ENCODE measurements at regions not wholly inside any gene's neighbourhood (a gene's known extent, or its start where the extent isn't known, plus 50 kb on each side); places are given as distances from the start of the nearest gene placed in this dataset.

- Histone ChIP-seq H3K27me3 (peaks cover 0 to 22% of the 10 kb centered on the region in 2 donors), H3K9me3 (no peaks in the 10 kb centered on the region), H3K4me3 (no peak overlapping the region), H3K27ac (no peak overlapping the region), H3K4me1 (no peaks in the 10 kb centered on the region), H3K36me3 (no peaks in the 10 kb centered on the region)
- DNase-seq, result peak in 1 of 4 donors; percentile 58
- ATAC-seq, result no peak
- intact Hi-C loops (cut with DNase I), result no loop called here
- no peak for TF ChIP-seq CTCF (IDR thresholded peaks at IDR 0.05)
These were observed 342.2 kb upstream of the SFSWAP start for GRCh38 chr12:131368668-131369071.

GRCh38 chr12:131369094-131369845 lies 341.6 kb upstream of the SFSWAP start:
- Histone ChIP-seq H3K4me1 (no peaks in the 10 kb centered on the region), H3K27ac (no peak overlapping the region), H3K9me3 (no peaks in the 10 kb centered on the region), H3K4me3 (no peak overlapping the region), H3K36me3 (no peaks in the 10 kb centered on the region), H3K27me3 (peaks cover 0 to 21% of the 10 kb centered on the region in 2 donors)
- DNase-seq (peak in 1 of 4 donors; percentile 44), ATAC-seq (no peak)
- intact Hi-C loops (cut with DNase I), result no loop called here
- no peak for TF ChIP-seq CTCF (IDR thresholded peaks at IDR 0.05)

GRCh38 chr12:131370321-131370720 lies 340.6 kb upstream of the SFSWAP start:
- no peak for ATAC-seq
- Histone ChIP-seq H3K4me3 (no peak overlapping the region), H3K36me3 (no peaks in the 10 kb centered on the region), H3K27me3 (peaks cover 0 to 13% of the 10 kb centered on the region in 2 donors), H3K9me3 (no peaks in the 10 kb centered on the region), H3K4me1 (no peaks in the 10 kb centered on the region), H3K27ac (no peak overlapping the region)
- peak in 1 of 4 donors; percentile 60 for DNase-seq
- intact Hi-C loops (cut with DNase I), result no loop called here
- no peak for TF ChIP-seq CTCF (IDR thresholded peaks at IDR 0.05)

DNA sequence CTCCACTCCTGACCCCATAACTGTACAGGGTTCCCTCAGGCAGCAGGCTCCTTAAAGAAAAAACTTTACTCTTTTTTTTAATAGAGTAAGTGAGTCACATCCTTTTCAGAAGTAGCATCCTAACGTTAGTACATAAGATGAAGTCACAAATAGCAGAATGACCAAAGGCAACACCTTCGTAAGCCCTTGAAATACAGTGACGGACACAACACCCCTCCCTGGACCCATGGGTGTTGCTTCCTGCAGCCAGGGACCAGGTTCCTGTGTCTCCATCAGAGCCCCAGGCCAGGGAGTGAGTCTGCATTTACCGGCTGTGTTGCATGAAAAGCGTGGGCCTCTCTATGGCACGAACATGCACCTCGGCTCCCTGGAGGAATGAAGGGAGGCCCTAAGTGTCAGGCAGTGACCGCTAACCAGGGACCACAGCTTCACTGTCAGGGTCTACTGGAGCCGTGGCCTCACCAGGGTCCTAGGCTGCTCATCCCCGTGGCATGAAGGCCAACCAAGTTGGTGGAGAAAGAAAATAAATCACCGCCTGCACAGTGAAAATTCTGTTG lies 340.0 kb upstream of the SFSWAP start:
- peak in 1 of 4 donors; percentile 35 for DNase-seq
- Histone ChIP-seq H3K27ac (no peak overlapping the region), H3K4me3 (no peak overlapping the region), H3K36me3 (no peaks in the 10 kb centered on the region), H3K4me1 (no peaks in the 10 kb centered on the region), H3K27me3 (peaks cover 0 to 8% of the 10 kb centered on the region in 2 donors), H3K9me3 (no peaks in the 10 kb centered on the region)
- no peak for ATAC-seq
- intact Hi-C loops (cut with DNase I), result no loop called here
- no peak for TF ChIP-seq CTCF (IDR thresholded peaks at IDR 0.05)

GRCh38 chr12:131371401-131372170 lies 339.3 kb upstream of the SFSWAP start:
- Histone ChIP-seq H3K9me3 (no peaks in the 10 kb centered on the region), H3K27me3 (peaks cover 0 to under 1% of the 10 kb centered on the region in 2 donors), H3K27ac (no peak overlapping the region), H3K36me3 (no peaks in the 10 kb centered on the region), H3K4me3 (no peak overlapping the region), H3K4me1 (no peaks in the 10 kb centered on the region)
- intact Hi-C loops (cut with DNase I), result no loop called here
- no peak for TF ChIP-seq CTCF (IDR thresholded peaks at IDR 0.05)
- DNase-seq, result peak in 1 of 4 donors; percentile 43
- ATAC-seq, result no peak

Data from left lung (tissue), 4 donors.